GM12865 (cell line): ENCODE measurements at regions not wholly inside any gene's neighbourhood (a gene's known extent, or its start where the extent isn't known, plus 50 kb on each side); places are given as distances from the start of the nearest gene placed in this dataset.

Source experiments
- DNase-seq: peaks from one replicate; pipeline ENCODE4 v3.0.0; 2010; ENCODE audit warnings: low read depth
- H3K4me3 ChIP-seq: 2 replicates; pipeline ENCODE4 v1.5.1; 2011; ENCODE audit warnings: mild to moderate bottlenecking, low read depth, low read length, control low read depth
- CTCF ChIP-seq: IDR thresholded peaks from 2 replicates; pipeline ENCODE4 v1.5.1; 2011; ENCODE audit warnings: low read length, control low read depth, low read depth, inconsistent platforms; ENCODE audit not compliant: insufficient read depth; ENCODE audit errors: missing control alignments

- no peak for DNase-seq
- no peak overlapping the region for H3K4me3 ChIP-seq
- TF ChIP-seq CTCF, result no peak
Measured at GRCh38 chr2:236743039-236743920, 173.7 kb downstream of the ACKR3 start.

GRCh38 chr2:236743921-236744280 is 174.3 kb downstream of the ACKR3 start:
- H3K4me3 ChIP-seq, result no peak overlapping the region
- DNase-seq, result no peak
- no peak for TF ChIP-seq CTCF

DNA sequence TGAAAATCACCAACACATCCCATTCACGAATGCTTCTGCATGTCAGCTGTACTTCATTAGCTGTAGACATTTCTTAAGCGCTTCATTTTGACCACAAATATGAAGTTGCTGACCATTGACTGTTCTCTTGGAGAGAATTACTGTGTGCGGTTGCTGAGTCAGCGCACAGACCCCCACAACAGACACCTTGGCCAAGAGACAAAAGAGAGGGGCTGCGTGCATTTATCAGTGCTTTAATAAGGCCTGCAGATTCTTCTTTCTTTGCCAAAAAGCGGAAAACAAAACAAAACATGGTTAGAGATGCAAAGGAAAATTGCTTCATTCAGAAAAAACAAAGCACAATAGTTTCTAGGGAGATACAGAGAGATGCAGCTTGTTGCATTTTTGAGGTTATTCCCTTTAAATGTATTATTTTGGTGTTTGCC is 174.7 kb downstream of the ACKR3 start:
- no peak for DNase-seq
- no peak for TF ChIP-seq CTCF
- no peak overlapping the region for H3K4me3 ChIP-seq

- DNase-seq, result no peak
- no peak for TF ChIP-seq CTCF
- H3K4me3 ChIP-seq, result no peak overlapping the region
Measured at GRCh38 chr2:236744716-236745115, 175.1 kb downstream of the ACKR3 start.

DNA sequence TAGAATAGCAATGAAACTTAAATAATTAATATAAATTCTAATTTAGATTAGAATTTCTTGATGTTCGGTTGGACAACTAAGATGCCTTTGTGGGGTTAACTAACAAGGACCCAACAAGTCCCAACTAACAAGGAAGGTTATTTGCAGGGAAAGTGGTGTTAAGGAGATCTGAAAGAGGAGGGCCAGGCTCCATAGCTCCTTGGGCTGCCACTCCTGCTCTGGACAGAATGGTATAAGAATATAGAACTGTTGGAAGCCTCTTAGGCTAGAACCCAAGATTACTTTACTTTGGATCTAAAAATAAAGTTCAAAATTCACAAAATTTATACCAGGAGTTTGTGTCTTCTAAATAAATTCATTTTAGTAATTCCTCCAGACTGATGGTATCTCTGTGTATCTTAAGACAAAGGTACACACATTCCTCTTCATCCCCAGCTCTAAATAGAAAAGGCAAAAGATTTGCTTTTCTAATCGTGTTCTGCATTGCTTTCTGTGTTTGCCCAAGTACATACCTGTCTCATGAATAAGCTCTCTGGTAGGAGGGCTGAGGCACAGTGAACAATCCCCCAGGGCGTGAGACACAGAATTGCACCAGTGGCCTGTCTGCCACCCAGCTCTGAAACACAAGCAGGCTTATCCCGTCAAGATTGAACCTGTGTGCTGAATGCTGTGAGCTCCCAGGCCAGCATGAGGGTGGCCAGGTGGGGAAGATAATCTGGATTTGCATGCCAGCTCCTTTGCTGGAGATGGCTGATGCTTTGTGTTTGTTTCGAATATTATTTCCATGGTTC is 176.0 kb downstream of the ACKR3 start:
- no peak overlapping the region for H3K4me3 ChIP-seq
- no peak for TF ChIP-seq CTCF
- DNase-seq, result no peak

DNA sequence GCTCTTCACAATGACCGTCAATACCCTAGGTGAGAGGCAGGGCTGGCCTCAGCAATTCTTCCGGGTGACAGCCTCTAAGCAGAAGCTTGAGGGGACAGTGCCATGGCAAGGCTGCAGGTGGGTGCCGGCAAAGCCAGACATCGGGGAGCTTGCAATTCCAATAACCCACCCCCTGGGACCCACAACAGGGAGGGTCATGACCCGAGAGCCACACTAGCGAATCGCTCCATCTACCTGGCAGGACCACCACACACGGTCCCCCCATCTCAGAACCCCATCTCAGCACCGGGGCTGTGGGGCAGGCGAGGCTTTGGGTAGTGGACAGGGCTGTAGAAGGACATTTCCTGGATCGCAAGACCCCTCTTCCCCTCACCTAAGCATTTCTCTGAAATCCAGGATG is 177.2 kb downstream of the ACKR3 start:
- no peak for DNase-seq
- TF ChIP-seq CTCF, result no peak

More for the DNA sequence above, 177.2 kb downstream of the ACKR3 start:
- H3K4me3 ChIP-seq, result no peak overlapping the region
